ENCODE measurements at regions not wholly inside any gene's neighbourhood (a gene's known extent, or its start where the extent isn't known, plus 50 kb on each side); places are given as distances from the start of the nearest gene placed in this dataset.

- H3K9me3 ChIP-seq (replicated peaks; ENCODE audit: control insufficient read depth, insufficient read depth, low read length): no peaks in the 10 kb centered on the region
- 49% methylated on average over 12 of the region's 12 CpGs for WGBS (ENCODE audit: insufficient coverage, insufficient replicate concordance, low lambda C conversion rate, missing lambda C conversion rate)
- H3K4me3 ChIP-seq: no peak overlapping the region
- RAD21 ChIA-PET (ENCODE audit: unreplicated experiment): interaction anchor here (1.6 kb wide), 1 partner anchor 237 kb away, joined by 7 read pairs; no protein-coding TSS in a partner anchor
- SMC1A ChIA-PET (ENCODE audit: uncharacterized antibody, unreplicated experiment): interaction anchor here (0.5 to 1.8 kb wide), 2 partner anchors 183 to 236 kb away, joined by 3 to 7 read pairs; no protein-coding TSS in a partner anchor
- BruUV-seq (replicated peaks): no TSS peak
- H3K4me1 ChIP-seq (ENCODE audit: control insufficient read depth, insufficient read depth, low read length): no peaks in the 10 kb centered on the region
- H3K4me2 ChIP-seq (ENCODE audit: control insufficient read depth, insufficient read depth): no peak overlapping the region
- H2AFZ ChIP-seq (ENCODE audit: control insufficient read depth, low read depth, low read length): no peak overlapping the region
- intact Hi-C loops (cut with micrococcal nuclease; ENCODE audit: unreplicated experiment) (loop anchor here (2.0 kb wide), 1 partner anchor 237 kb away; no protein-coding TSS in a partner anchor), in situ Hi-C loops (cut with MboI) (no loop called here)
- H3K36me3 ChIP-seq (ENCODE audit: control insufficient read depth in 2 of 2, insufficient read depth in 2 of 2, low read length in 1 of 2): no peaks in the 10 kb centered on the region
- no peaks in the 10 kb centered on the region for H3K27me3 ChIP-seq (replicated peaks in 1 of 2; ENCODE audit: control insufficient read depth in 2 of 2, insufficient read depth in 2 of 2, low read length in 1 of 2)
- H3K9ac ChIP-seq (ENCODE audit: control insufficient read depth, insufficient read depth, low read length): no peak overlapping the region
- TF ChIP-seq SMC3 (IDR thresholded peaks at IDR 0.05; ENCODE audit: borderline replicate concordance, low read length): peak; percentile 7; the same call in 1 of the 2 replicates
- no peak for TF ChIP-seq ZNF24 (IDR thresholded peaks at IDR 0.05)
- TF ChIP-seq PRDM15 (CRISPR knock-in tag; IDR thresholded peaks at IDR 0.05): no peak
- no peak for TF ChIP-seq SUPT20H (IDR thresholded peaks at IDR 0.05; ENCODE audit: borderline replicate concordance, control insufficient read depth, low read depth, low read length)
- TF ChIP-seq CTCF (IDR thresholded peaks at IDR 0.05 in 2 of 3, conservative IDR thresholded peaks at IDR 0.05 in 1 of 3; ENCODE audit: control insufficient read depth in 2 of 3, extremely low read depth in 1 of 3, insufficient read depth in 1 of 3, low read depth in 3 of 3, low read length in 3 of 3): peak in 2 of 3 experiments; percentile 25 to 36; a peak in 3 of 6 replicates
- TF ChIP-seq POLR2AphosphoS5 (IDR thresholded peaks at IDR 0.05; ENCODE audit: low read length): no peak
- no peak for TF ChIP-seq STAT3 (IDR thresholded peaks at IDR 0.05; ENCODE audit: low read depth, low read length)
- POLR2A ChIA-PET: no interaction called here
- H3K79me2 ChIP-seq (ENCODE audit: control insufficient read depth, insufficient read depth, low read length): no peaks in the 10 kb centered on the region
- CTCF ChIA-PET: interaction anchor here (1.5 to 3.0 kb wide), 2 partner anchors 234 to 237 kb away, joined by 8 to 13 read pairs; no protein-coding TSS in a partner anchor
- DNase-seq (ENCODE audit: low read depth, low spot score) (no peak), FAIRE-seq (no peak), ATAC-seq (no peak)
- no peak overlapping the region for H3K27ac ChIP-seq (ENCODE audit: control insufficient read depth, insufficient read depth)
- no peaks in the 10 kb centered on the region for H4K20me1 ChIP-seq (ENCODE audit: control insufficient read depth, insufficient read depth)
Observed at GRCh38 chr1:240691909-240692705, 80.2 kb upstream of the GREM2 start.
